CD4-positive, alpha-beta T cell treated with Interleukin-1 beta for 1 hour (primary cell): ENCODE measurements at regions not wholly inside any gene's neighbourhood (a gene's known extent, or its start where the extent isn't known, plus 50 kb on each side); places are given as distances from the start of the nearest gene placed in this dataset.
"Not testable (repeated sequence)": the region's sequence is repeated elsewhere in the genome, so short reads cannot be mapped to it uniquely, and the experiment has no call there.

Experiments
- DNase-seq, 2 donors: peaks; one replicate each; pipeline ENCODE4 v3.0.0-alpha.2; 2020 to 2022

DNA sequence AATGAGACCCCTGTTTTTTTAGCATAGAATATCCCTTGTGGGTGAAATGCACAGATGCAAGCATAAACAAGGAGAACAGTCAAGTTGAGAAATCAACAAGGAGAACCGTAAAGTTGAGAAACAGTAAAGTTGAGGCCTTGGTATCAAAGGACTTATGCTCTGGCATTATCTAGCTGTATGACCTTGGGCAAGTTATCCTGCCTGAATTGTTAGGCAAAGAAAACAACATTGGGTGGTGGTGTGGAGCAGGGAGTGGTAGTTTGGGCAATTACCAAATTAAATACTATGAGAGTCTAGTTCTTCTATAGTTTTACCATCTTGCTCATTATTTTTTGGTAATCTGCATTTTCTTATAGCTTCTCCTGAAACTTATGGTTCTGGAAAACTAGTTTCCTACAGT lies 573.4 kb upstream of the ARPP21 start:
- no peak for DNase-seq

DNA sequence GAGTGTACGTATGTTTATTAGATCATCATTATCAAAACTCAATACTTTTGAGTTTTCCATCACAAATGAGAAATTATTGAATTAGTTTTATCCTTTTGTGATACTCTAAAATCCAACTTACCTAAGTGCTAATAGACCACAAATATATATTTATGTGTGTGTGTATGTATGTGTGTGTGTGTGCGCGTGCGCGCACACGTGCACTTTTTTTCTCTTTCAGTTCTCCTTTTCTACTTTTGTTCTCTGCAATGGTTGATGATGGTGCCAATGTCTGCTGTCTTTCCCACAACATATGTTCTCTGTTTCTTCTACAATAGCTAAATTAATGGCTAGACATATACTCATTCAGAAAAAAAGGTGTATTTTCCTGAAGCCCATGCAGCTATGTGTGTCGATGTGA lies 571.6 kb upstream of the ARPP21 start:
- DNase-seq = no peak

DNA sequence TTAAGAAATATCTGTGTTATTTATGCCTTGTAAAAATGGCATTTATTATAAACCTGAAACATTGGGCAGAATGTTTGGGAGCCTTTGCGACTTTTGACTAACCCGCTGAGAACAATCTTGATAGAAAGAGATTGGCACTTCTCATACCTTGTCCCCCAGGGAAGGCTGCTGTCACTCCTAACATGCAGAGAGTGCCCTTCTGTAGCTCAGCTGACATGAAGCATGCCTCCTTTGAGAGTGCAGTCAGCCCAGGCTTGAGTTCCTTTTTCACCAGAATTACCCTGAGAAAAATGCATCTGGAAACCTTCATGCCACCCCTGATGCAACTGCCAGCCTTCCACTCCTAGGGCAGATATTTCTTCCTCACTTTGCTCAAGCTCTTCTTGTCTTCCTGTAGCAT lies 569.2 kb upstream of the ARPP21 start:
- no peak for DNase-seq

- DNase-seq = no peak
These were observed 567.6 kb upstream of the ARPP21 start for GRCh38 chr3:35071772-35072171.

- no peak for DNase-seq
These were observed 560.5 kb upstream of the ARPP21 start for GRCh38 chr3:35078780-35079179.

DNA sequence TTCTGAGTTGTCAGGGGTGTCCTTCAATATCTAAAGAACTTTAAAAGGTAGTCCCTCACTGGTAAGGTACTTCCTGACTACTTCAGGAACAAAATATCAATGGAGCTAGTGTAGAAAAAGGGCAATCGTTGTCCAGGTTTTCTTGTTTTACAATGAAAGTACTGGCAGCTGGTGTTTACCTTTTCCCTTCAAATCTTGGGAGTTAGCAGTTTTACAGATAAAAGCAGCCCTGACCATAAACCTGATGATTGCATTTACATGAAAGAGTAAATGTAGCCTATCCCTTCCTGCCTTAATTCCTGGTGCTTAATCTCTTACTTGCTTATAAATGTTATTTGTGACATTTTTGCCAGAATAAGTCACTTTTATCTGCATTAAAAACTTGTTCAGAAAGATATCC lies 559.9 kb upstream of the ARPP21 start:
- DNase-seq = no peak

DNA sequence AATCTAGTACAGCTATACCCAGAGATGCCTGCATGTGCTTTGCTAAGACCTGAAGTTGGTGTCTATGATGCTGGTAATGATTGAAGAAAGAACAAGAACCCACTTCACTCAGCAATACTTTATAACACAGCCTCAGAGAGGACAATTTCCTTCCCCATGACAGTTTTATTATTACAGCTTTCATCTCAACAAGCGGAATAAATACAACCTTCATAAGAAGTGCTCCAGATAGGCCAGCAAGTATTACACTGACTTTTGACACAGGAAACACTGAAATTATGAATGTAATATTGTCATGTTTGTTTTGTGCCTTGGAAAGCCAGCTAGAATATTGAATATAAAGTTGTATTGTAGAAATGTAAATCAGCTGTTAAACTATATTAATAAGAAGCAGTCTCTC lies 557.4 kb upstream of the ARPP21 start:
- no peak for DNase-seq

GRCh38 chr3:35088943-35089342 lies 550.4 kb upstream of the ARPP21 start:
- DNase-seq = no peak

DNA sequence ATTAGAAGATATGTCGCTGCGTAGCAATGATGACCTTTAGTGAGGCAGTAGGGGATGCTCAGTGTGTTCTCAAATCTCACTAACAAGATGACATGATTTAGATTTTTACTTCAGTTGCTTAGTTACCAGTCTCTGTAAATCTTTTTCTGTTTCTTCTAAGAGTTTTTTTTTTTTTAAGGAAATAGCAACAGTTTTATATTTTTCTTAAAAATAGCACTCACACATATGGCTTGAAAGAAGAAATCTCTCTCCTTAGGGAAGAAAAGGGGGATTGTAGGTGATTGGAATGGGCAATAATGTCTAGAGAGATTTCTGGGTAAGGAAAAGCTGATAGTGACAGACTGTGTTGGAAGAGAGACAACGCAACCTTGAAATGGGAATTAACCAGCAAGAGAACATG lies 524.6 kb upstream of the ARPP21 start:
- DNase-seq = no peak

- DNase-seq = no peak
These were observed 519.3 kb upstream of the ARPP21 start for GRCh38 chr3:35120026-35120425.

GRCh38 chr3:35137612-35138011 lies 501.7 kb upstream of the ARPP21 start:
- DNase-seq = no peak

DNA sequence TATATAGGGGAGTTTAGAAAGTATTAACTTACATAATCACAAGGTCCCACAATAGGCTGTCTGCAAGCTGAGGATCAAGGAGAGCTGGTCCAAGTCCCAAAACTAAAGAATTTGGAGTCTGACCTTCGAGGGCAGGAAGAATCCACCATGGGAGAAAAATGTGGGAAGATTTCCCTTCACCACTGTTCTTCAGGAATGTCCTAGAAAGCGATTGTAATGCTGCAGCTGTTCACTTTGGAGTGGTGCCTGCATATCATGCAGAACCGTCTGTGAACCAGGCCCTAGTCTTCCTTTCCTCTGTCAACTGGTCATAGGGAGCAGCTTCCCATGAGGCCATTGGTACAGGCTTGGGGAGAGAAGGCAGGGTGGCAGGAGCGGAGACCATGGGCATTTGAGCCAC lies 497.9 kb upstream of the ARPP21 start:
- DNase-seq = no peak

GRCh38 chr3:35144011-35144410 lies 495.3 kb upstream of the ARPP21 start:
- no peak for DNase-seq

DNA sequence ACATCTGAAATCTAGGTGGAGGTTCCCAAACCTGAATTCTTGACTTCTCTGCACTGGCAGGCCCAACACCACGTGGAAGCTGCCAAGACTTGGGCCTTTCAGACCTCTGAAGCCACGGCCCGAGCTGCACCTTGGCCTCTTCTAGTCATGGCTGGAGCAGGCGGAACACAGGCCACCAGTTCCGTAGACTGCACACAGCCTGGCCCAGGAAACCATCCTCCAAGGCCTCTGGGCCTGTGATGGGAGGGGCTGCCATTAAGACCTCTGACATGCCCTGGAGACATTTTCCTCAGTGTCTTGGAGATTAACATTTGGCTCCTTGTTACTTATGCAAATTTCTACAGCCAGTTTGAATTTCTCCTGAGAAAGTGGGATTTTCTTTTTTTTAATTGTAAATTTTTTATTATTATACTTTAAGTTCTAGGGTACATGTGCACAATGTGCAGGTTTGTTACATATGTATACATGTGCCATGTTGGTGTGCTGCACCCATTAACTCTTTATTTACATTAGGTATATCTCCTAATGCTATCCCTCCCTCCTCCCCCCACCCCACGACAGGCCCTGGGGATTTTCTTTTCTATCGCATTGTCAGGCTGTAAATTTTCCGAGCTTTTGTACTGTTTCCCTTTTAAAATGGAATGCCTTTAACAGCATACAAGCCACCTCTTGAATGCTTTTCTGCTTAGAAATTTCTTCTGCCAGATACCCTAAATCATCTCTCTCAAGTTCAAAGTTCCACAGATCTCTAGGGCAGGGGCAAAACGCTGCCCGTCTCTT lies 492.9 kb upstream of the ARPP21 start:
- not testable (repeated sequence) for DNase-seq

GRCh38 chr3:35183927-35184675 lies 455.2 kb upstream of the ARPP21 start:
- no peak for DNase-seq

DNA sequence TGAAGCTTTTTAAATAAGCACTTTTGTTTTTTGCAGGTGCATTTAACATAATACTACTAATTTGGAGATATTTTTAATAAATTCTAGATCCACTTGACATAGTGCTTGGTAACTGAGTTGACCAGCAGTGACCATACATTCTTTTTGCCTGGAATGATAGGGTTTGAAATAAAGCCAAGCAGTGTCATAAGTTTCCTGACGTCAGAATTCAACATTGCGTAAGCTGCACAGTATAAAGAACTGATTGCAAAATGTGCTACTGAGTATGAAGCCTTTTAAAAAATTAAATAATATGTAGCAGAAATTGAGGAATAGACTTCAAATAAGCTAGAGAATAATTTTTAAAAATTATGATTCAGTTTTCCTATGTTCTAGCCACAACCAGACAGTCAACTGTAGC lies 454.6 kb upstream of the ARPP21 start:
- no peak for DNase-seq

GRCh38 chr3:35187908-35188307 lies 451.4 kb upstream of the ARPP21 start:
- DNase-seq = no peak

DNA sequence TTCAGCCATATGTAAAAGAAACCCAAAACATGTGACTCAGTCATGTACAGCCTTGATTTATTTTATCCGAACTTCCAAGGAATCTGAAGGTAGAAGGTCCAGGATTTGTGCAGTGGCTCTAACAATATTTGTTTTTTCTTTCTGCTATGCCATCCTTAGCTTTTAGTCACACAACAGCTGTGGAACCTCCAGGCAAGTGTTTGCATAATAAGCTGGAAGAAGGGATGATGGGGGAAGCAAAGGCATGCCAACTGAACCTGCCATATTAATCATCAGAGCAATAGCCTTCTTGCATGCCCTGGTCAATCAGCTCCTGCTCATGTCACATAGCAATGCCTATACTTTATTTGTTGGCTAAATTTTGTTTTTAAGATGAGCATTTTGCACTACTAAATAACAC lies 444.7 kb upstream of the ARPP21 start:
- DNase-seq = no peak

GRCh38 chr3:35198857-35199256 lies 440.5 kb upstream of the ARPP21 start:
- DNase-seq = no peak

GRCh38 chr3:35200056-35200455 lies 439.3 kb upstream of the ARPP21 start:
- DNase-seq = no peak

DNA sequence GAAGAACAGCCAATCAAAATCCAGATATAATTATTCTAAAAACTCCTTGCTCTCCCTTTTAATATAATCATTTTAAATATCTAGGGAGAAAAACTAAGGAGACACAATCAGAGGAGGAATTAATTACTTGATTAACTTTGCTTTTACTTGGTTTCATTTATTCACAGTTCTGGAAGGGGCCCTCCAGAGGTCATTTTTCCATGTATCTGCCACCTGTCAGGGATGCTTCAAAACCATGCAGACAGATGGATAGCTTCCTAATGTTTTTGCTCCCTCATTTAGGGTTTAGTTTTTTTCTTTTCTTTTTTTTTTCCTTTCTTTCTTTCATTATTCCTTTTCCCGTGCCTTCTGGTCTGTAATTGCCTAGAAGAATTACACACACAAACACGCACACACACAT lies 438.1 kb upstream of the ARPP21 start:
- no peak for DNase-seq

- no peak for DNase-seq
These were observed 423.5 kb upstream of the ARPP21 start for GRCh38 chr3:35215525-35216500.

DNA sequence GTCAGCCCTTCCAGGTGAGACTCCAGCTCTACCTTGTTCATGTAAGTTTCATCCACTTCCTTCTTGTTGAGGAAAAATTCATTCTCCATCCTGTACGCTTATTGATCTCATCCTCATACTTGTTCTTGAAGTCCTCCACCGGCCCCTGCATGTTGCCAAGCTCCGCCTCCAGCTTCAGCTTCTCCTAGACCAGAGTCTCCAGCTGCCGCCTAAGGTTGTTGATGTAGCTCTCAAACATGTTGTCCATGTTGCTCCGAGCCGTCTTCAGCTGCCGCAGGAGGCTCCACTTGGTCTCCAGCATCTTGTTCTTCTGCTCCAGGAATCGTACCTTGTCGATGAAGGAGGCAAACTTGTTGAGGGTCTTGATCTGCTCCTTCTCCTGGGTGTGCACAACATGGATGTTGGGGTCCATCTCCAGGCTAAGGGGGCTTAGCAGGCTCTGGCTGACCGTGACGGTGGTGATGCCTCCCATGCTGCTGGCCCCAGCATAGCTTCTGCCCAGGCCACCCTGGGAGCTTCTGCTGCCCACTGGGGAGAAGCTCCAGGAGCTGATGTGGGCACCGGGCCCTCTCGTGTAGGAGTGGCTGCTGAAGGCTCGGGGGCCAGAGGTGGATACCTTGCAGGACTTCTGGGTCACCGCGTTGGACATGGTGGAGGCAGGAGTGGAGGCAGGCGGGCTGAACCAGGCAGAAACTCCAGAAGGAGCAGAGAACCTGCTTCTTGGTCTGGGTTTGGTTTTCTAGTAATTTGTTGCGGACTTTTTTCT lies 422.6 kb upstream of the ARPP21 start:
- DNase-seq = no peak
